ENCODE measurements at regions not wholly inside any gene's neighbourhood (a gene's known extent, or its start where the extent isn't known, plus 50 kb on each side); places are given as distances from the start of the nearest gene placed in this dataset.

GRCh38 chr6:131354356-131354755, 218.7 kb upstream of the ARG1 start:
- no peak overlapping the region for H3K27ac Mint-ChIP-seq

GRCh38 chr6:131356161-131356560, 216.9 kb upstream of the ARG1 start:
- ChIA-PET CTCF (interaction anchor here (1.4 kb wide), 1 partner anchor 104 kb away, joined by 3 read pairs; no protein-coding TSS in a partner anchor), POLR2A (no interaction called here)
- no peak for DNase-seq (ENCODE audit: low spot score)
- peaks cover 59% of the 10 kb centered on the region for H3K27me3 Mint-ChIP-seq (ENCODE audit: low read depth)
- no peak for ATAC-seq
- peaks cover 10% of the 10 kb centered on the region for H3K9me3 Mint-ChIP-seq
- no peak overlapping the region for H3K4me3 Mint-ChIP-seq
- peaks cover 4% of the 10 kb centered on the region; the same call in 1 of the 2 replicates for H3K36me3 Mint-ChIP-seq
- H3K4me1 Mint-ChIP-seq: peaks cover 20% of the 10 kb centered on the region
- H3K27ac Mint-ChIP-seq: no peak overlapping the region
- TF ChIP-seq CREM (CRISPR knock-in tag; IDR thresholded peaks at IDR 0.05) (no peak), ZNF425 (CRISPR knock-in tag; conservative IDR thresholded peaks at IDR 0.05) (no peak), MXD4 (CRISPR knock-in tag; IDR thresholded peaks at IDR 0.05; ENCODE audit: borderline replicate concordance) (no peak), ZNF416 (CRISPR knock-in tag; IDR thresholded peaks at IDR 0.05) (no peak), NR1H2 (CRISPR knock-in tag; IDR thresholded peaks at IDR 0.05) (no peak), ATF6 (CRISPR knock-in tag; IDR thresholded peaks at IDR 0.05) (no peak), CREB1 (CRISPR knock-in tag; IDR thresholded peaks at IDR 0.05) (no peak), ATF3 (CRISPR knock-in tag; conservative IDR thresholded peaks at IDR 0.05) (no peak), ZNF671 (CRISPR knock-in tag; IDR thresholded peaks at IDR 0.05) (no peak), ARID4B (CRISPR knock-in tag; IDR thresholded peaks at IDR 0.05; ENCODE audit: borderline replicate concordance) (no peak), IRF2 (CRISPR knock-in tag; IDR thresholded peaks at IDR 0.05; ENCODE audit: borderline replicate concordance, low read depth) (no peak), ZNF423 (CRISPR knock-in tag; IDR thresholded peaks at IDR 0.05) (no peak)

More at GRCh38 chr6:131354356-131354755, 218.7 kb upstream of the ARG1 start:
- H3K4me1 Mint-ChIP-seq: peaks cover 29% of the 10 kb centered on the region
- no peaks in the 10 kb centered on the region for H3K9me3 Mint-ChIP-seq
- POLR2A ChIA-PET: no interaction called here
- DNase-seq (ENCODE audit: low spot score): no peak
- peaks cover 56% of the 10 kb centered on the region for H3K27me3 Mint-ChIP-seq (ENCODE audit: low read depth)
- CTCF ChIA-PET: no interaction called here
- no peak for ATAC-seq
- H3K36me3 Mint-ChIP-seq: no peaks in the 10 kb centered on the region
- no peak overlapping the region for H3K4me3 Mint-ChIP-seq
- TF ChIP-seq ZNF232 (CRISPR knock-in tag; IDR thresholded peaks at IDR 0.05): no peak
- no peak for TF ChIP-seq ZNF396 (CRISPR knock-in tag; IDR thresholded peaks at IDR 0.05; ENCODE audit: borderline replicate concordance)
- TF ChIP-seq ZNF416 (CRISPR knock-in tag; IDR thresholded peaks at IDR 0.05): no peak
- no peak for TF ChIP-seq ZNF219 (CRISPR knock-in tag; IDR thresholded peaks at IDR 0.05; ENCODE audit: borderline replicate concordance)
- TF ChIP-seq PRDM15 (CRISPR knock-in tag; IDR thresholded peaks at IDR 0.05): no peak
- TF ChIP-seq E2F1 (CRISPR knock-in tag; IDR thresholded peaks at IDR 0.05): no peak
- TF ChIP-seq GTF2I (CRISPR knock-in tag; conservative IDR thresholded peaks at IDR 0.05): no peak
- TF ChIP-seq NR2C2 (CRISPR knock-in tag; IDR thresholded peaks at IDR 0.05): no peak
- no peak for TF ChIP-seq ZNF317 (CRISPR knock-in tag; IDR thresholded peaks at IDR 0.05; ENCODE audit: borderline replicate concordance, low read depth)
